ENCODE measurements at regions not wholly inside any gene's neighbourhood (a gene's known extent, or its start where the extent isn't known, plus 50 kb on each side); places are given as distances from the start of the nearest gene placed in this dataset.

GRCh38 chr11:70733327-70734325 is 335.3 kb downstream of the CTTN start:
- no peak for DNase-seq

- DNase-seq: no peak
These were observed 336.1 kb downstream of the CTTN start for GRCh38 chr11:70734379-70734778.

- DNase-seq: no peak
These were observed 336.6 kb downstream of the CTTN start for GRCh38 chr11:70734911-70735310.

GRCh38 chr11:70735976-70736375 is 337.6 kb downstream of the CTTN start:
- DNase-seq: no peak

- no peak for DNase-seq
These were observed 338.1 kb downstream of the CTTN start for GRCh38 chr11:70736461-70736860.

- DNase-seq: no peak
These were observed 338.8 kb downstream of the CTTN start for GRCh38 chr11:70736937-70737640.

- DNase-seq: no peak
These were observed 339.7 kb downstream of the CTTN start for GRCh38 chr11:70737816-70738630.

GRCh38 chr11:70738661-70739060 is 340.3 kb downstream of the CTTN start:
- no peak for DNase-seq

- no peak for DNase-seq
These were observed 340.8 kb downstream of the CTTN start for GRCh38 chr11:70739091-70739490.

- no peak for DNase-seq
These were observed 341.6 kb downstream of the CTTN start for GRCh38 chr11:70739811-70740487.

- DNase-seq: no peak
These were observed 342.1 kb downstream of the CTTN start for GRCh38 chr11:70740488-70740851.

GRCh38 chr11:70741085-70741484 is 342.8 kb downstream of the CTTN start:
- no peak for DNase-seq

- DNase-seq: no peak
These were observed 344.4 kb downstream of the CTTN start for GRCh38 chr11:70742553-70743291.

- no peak for DNase-seq
These were observed 345.0 kb downstream of the CTTN start for GRCh38 chr11:70743329-70743728.

- DNase-seq: no peak
These were observed 345.6 kb downstream of the CTTN start for GRCh38 chr11:70743941-70744351.

- no peak for DNase-seq
These were observed 346.3 kb downstream of the CTTN start for GRCh38 chr11:70744396-70745185.

GRCh38 chr11:70745451-70745850 is 347.1 kb downstream of the CTTN start:
- no peak for DNase-seq

GRCh38 chr11:70745941-70746340 is 347.6 kb downstream of the CTTN start:
- DNase-seq: no peak

- no peak for DNase-seq
These were observed 348.0 kb downstream of the CTTN start for GRCh38 chr11:70746351-70746750.

- no peak for DNase-seq
These were observed 349.0 kb downstream of the CTTN start for GRCh38 chr11:70747285-70747684.

- no peak for DNase-seq
These were observed 349.6 kb downstream of the CTTN start for GRCh38 chr11:70747921-70748320.

Data from NCI-H446 treated with DMSO at 0.1 percent for 48 hours (cell line).